ENCODE measurements at regions not wholly inside any gene's neighbourhood (a gene's known extent, or its start where the extent isn't known, plus 50 kb on each side); places are given as distances from the start of the nearest gene placed in this dataset.

GRCh38 chr1:108082738-108083562 is 117.2 kb downstream of the SLC25A24 start:
- H3K9me3 Mint-ChIP-seq: no peaks in the 10 kb centered on the region
- DNase-seq (ENCODE audit: low spot score) (no peak), ATAC-seq (peak; percentile 74)
- H3K4me1 Mint-ChIP-seq: peaks cover 15% of the 10 kb centered on the region
- no peaks in the 10 kb centered on the region for H3K36me3 Mint-ChIP-seq
- no peak overlapping the region for H3K4me3 Mint-ChIP-seq
- no peak overlapping the region for H3K27ac Mint-ChIP-seq
- ChIA-PET CTCF (no interaction called here), POLR2A (no interaction called here)
- TF ChIP-seq SOX15 (CRISPR knock-in tag; IDR thresholded peaks at IDR 0.05) (no peak), ZBTB21 (CRISPR knock-in tag; IDR thresholded peaks at IDR 0.05; ENCODE audit: borderline replicate concordance) (no peak), ZNF219 (CRISPR knock-in tag; IDR thresholded peaks at IDR 0.05; ENCODE audit: borderline replicate concordance) (no peak), MYBL2 (CRISPR knock-in tag; IDR thresholded peaks at IDR 0.05) (no peak), ZNF423 (CRISPR knock-in tag; IDR thresholded peaks at IDR 0.05) (no peak), NR2C2 (CRISPR knock-in tag; IDR thresholded peaks at IDR 0.05) (no peak), ZNF532 (CRISPR knock-in tag; IDR thresholded peaks at IDR 0.05; ENCODE audit: borderline replicate concordance) (no peak), ZBTB43 (CRISPR knock-in tag; IDR thresholded peaks at IDR 0.05) (no peak), JUN (CRISPR knock-in tag; IDR thresholded peaks at IDR 0.05) (no peak)
- TF ChIP-seq, protein P1, sequence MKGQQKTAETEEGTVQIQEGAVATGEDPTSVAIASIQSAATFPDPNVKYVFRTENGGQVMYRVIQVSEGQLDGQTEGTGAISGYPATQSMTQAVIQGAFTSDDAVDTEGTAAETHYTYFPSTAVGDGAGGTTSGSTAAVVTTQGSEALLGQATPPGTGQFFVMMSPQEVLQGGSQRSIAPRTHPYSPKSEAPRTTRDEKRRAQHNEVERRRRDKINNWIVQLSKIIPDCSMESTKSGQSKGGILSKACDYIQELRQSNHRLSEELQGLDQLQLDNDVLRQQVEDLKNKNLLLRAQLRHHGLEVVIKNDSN (CRISPR knock-in tag; IDR thresholded peaks at IDR 0.05): no peak
- TF ChIP-seq, protein P2, sequence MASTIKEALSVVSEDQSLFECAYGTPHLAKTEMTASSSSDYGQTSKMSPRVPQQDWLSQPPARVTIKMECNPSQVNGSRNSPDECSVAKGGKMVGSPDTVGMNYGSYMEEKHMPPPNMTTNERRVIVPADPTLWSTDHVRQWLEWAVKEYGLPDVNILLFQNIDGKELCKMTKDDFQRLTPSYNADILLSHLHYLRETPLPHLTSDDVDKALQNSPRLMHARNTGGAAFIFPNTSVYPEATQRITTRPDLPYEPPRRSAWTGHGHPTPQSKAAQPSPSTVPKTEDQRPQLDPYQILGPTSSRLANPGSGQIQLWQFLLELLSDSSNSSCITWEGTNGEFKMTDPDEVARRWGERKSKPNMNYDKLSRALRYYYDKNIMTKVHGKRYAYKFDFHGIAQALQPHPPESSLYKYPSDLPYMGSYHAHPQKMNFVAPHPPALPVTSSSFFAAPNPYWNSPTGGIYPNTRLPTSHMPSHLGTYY (CRISPR knock-in tag; IDR thresholded peaks at IDR 0.05): no peak
- H3K27me3 Mint-ChIP-seq (ENCODE audit: low read depth): no peaks in the 10 kb centered on the region

DNA sequence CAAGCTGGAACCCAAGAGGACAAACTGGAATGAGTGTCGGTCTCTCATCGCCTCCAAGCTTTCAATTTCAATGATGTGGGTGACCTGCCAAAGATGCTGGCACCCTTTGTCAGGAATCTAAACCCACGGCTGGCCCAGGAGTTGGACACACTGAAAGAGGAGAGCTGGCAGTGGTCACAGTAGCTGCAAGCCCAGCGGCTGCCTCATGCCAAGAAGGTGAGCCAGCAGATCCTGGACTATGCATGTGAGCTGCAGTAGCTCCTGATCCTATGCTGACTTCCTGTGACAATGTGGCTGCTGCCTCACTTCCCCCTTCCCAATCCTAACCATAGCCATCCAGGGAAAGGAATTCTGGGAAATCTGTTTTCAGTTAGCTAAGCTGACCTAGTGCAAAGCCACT is 117.0 kb upstream of the VAV3 start:
- Mint-ChIP-seq H3K27me3 (ENCODE audit: low read depth) (no peaks in the 10 kb centered on the region), H3K9me3 (no peaks in the 10 kb centered on the region), H3K27ac (no peak overlapping the region), H3K36me3 (no peaks in the 10 kb centered on the region), H3K4me3 (no peak overlapping the region), H3K4me1 (peaks cover 15% of the 10 kb centered on the region)
- ATAC-seq (no peak), DNase-seq (ENCODE audit: low spot score) (no peak)
- CTCF ChIA-PET: no interaction called here
- POLR2A ChIA-PET: no interaction called here
- TF ChIP-seq CTCF (IDR thresholded peaks at IDR 0.05): no peak
- no peak for TF ChIP-seq NR1H2 (CRISPR knock-in tag; IDR thresholded peaks at IDR 0.05)
- TF ChIP-seq ATF3 (CRISPR knock-in tag; conservative IDR thresholded peaks at IDR 0.05): no peak
- TF ChIP-seq FOXK1 (CRISPR knock-in tag; IDR thresholded peaks at IDR 0.05): no peak
- TF ChIP-seq ZNF423 (CRISPR knock-in tag; IDR thresholded peaks at IDR 0.05): no peak
- no peak for TF ChIP-seq ZNF512 (CRISPR knock-in tag; IDR thresholded peaks at IDR 0.05; ENCODE audit: borderline replicate concordance)
- no peak for TF ChIP-seq EMX1 (CRISPR knock-in tag; IDR thresholded peaks at IDR 0.05)
- no peak for TF ChIP-seq ZMAT4 (CRISPR knock-in tag; IDR thresholded peaks at IDR 0.05)
- TF ChIP-seq SMAD4 (CRISPR knock-in tag; IDR thresholded peaks at IDR 0.05): no peak
- no peak for TF ChIP-seq MAX (CRISPR knock-in tag; IDR thresholded peaks at IDR 0.05)
- TF ChIP-seq NR2C2 (CRISPR knock-in tag; IDR thresholded peaks at IDR 0.05): no peak
- no peak for TF ChIP-seq SOX15 (CRISPR knock-in tag; IDR thresholded peaks at IDR 0.05)
